ENCODE measurements at regions not wholly inside any gene's neighbourhood (a gene's known extent, or its start where the extent isn't known, plus 50 kb on each side); places are given as distances from the start of the nearest gene placed in this dataset.

DNA sequence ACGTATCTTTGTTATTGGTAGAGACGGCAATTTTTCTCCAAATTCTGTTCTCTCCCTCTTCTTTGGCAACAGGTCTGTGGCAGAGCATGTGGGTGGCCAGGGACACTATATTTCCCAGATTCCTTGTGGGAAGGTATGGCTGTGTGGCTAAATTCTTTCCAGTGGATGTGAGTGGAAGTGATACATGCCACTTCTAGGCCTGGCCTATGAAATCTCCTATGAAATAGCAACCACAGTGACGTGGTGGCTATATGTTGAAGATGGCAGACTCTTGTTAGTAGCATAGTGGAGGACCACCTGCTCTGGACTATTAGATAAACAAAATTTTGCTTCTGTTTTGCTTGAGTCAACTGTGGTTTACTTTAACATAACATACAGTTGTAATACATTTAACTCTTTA, 243.3 kb downstream of the IL20RB start:
- H3K79me2 ChIP-seq (ENCODE audit: insufficient read depth, low read depth, low read length): no peaks in the 10 kb centered on the region
- CTCF ChIA-PET (ENCODE audit: unreplicated experiment): no interaction called here
- H3K9me2 ChIP-seq (ENCODE audit: insufficient read depth, low read length): no peaks in the 10 kb centered on the region
- H3K36me3 ChIP-seq (ENCODE audit: insufficient read depth, low read length): no peaks in the 10 kb centered on the region
- no peaks in the 10 kb centered on the region for H4K20me1 ChIP-seq (ENCODE audit: insufficient read depth, low read length)
- POLR2A ChIA-PET: no interaction called here
- no peak overlapping the region for H2AFZ ChIP-seq (ENCODE audit: low read length)
- H3K4me2 ChIP-seq (ENCODE audit: low read length): no peak overlapping the region
- no peak overlapping the region for H3K27ac ChIP-seq (ENCODE audit: low read depth, low read length, poor library complexity, severe bottlenecking)
- H3K9me3 ChIP-seq (ENCODE audit: low read length): no peaks in the 10 kb centered on the region
- DNase-seq (ENCODE audit: low spot score): no peak
- H3K4me3 ChIP-seq (ENCODE audit: low read depth, low read length, poor library complexity, severe bottlenecking): no peak overlapping the region
- BruUV-seq (replicated peaks): no TSS peak
- H3K4me1 ChIP-seq (ENCODE audit: insufficient read depth, low read length, poor library complexity, severe bottlenecking): no peaks in the 10 kb centered on the region
- intact Hi-C loops (cut with micrococcal nuclease; ENCODE audit: unreplicated experiment): no loop called here
- TF ChIP-seq, protein P1, sequence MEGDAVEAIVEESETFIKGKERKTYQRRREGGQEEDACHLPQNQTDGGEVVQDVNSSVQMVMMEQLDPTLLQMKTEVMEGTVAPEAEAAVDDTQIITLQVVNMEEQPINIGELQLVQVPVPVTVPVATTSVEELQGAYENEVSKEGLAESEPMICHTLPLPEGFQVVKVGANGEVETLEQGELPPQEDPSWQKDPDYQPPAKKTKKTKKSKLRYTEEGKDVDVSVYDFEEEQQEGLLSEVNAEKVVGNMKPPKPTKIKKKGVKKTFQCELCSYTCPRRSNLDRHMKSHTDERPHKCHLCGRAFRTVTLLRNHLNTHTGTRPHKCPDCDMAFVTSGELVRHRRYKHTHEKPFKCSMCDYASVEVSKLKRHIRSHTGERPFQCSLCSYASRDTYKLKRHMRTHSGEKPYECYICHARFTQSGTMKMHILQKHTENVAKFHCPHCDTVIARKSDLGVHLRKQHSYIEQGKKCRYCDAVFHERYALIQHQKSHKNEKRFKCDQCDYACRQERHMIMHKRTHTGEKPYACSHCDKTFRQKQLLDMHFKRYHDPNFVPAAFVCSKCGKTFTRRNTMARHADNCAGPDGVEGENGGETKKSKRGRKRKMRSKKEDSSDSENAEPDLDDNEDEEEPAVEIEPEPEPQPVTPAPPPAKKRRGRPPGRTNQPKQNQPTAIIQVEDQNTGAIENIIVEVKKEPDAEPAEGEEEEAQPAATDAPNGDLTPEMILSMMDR (conservative IDR thresholded peaks at IDR 0.05; ENCODE audit: low read length): no peak
- no peak for TF ChIP-seq EZH2phosphoT487 (IDR thresholded peaks at IDR 0.05; ENCODE audit: borderline replicate concordance, low read depth, low read length)

DNA sequence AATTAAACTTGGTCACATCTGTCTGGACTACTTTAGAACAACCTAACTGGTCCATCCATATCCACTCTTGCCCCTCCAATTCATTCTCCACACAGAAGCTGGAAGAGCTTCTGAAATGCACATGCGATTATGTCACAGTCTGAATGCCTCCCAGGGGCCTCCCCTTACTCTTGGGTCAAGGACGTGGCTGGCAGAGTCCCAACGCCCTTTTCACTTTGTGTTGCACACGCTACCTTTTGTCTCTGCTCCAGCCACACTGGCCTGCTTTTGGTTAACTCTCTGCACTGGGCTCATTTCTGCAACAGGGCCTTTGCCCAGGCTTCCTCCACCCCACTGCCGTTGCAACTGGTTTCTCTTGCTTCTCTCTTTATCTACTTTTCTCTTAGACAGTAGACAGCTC, 245.2 kb downstream of the IL20RB start:
- BruUV-seq (replicated peaks): no TSS peak
- H3K4me3 ChIP-seq (ENCODE audit: low read depth, low read length, poor library complexity, severe bottlenecking): no peak overlapping the region
- no peaks in the 10 kb centered on the region for H3K9me2 ChIP-seq (ENCODE audit: insufficient read depth, low read length)
- POLR2A ChIA-PET: no interaction called here
- no peaks in the 10 kb centered on the region for H3K4me1 ChIP-seq (ENCODE audit: insufficient read depth, low read length, poor library complexity, severe bottlenecking)
- H3K27ac ChIP-seq (ENCODE audit: low read depth, low read length, poor library complexity, severe bottlenecking): no peak overlapping the region
- CTCF ChIA-PET (ENCODE audit: unreplicated experiment): no interaction called here
- no peak overlapping the region for H3K4me2 ChIP-seq (ENCODE audit: low read length)
- no peaks in the 10 kb centered on the region for H3K36me3 ChIP-seq (ENCODE audit: insufficient read depth, low read length)
- no peaks in the 10 kb centered on the region for H3K9me3 ChIP-seq (ENCODE audit: low read length)
- no peak for DNase-seq (ENCODE audit: low spot score)
- no peak for TF ChIP-seq EZH2phosphoT487 (IDR thresholded peaks at IDR 0.05; ENCODE audit: borderline replicate concordance, low read depth, low read length)
- TF ChIP-seq, protein P1 (conservative IDR thresholded peaks at IDR 0.05; ENCODE audit: low read length): no peak
- intact Hi-C loops (cut with micrococcal nuclease; ENCODE audit: unreplicated experiment): no loop called here
- H2AFZ ChIP-seq (ENCODE audit: low read length): no peak overlapping the region
- no peaks in the 10 kb centered on the region for H4K20me1 ChIP-seq (ENCODE audit: insufficient read depth, low read length)
- no peaks in the 10 kb centered on the region for H3K79me2 ChIP-seq (ENCODE audit: insufficient read depth, low read depth, low read length)

DNA sequence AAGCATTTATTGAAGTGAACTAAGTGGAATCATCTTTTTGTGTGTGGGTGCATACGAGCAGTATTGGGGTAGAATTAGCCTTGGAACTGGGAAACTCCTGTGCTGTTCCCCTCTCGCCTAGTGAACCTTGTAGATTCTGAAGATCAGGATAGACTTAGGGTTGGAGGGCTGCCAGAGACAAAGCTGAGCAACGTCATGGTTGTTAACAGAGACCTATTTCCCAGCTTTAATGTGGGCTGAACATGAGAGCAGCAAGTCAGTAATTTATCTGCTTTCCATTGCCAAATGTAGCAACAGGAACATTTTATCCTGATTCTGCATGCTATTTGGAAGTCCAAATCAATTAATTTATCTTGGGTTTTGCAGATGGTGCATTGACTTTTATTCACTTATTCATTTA, 246.6 kb downstream of the IL20RB start:
- no peak for TF ChIP-seq EZH2phosphoT487 (IDR thresholded peaks at IDR 0.05; ENCODE audit: borderline replicate concordance, low read depth, low read length)
- TF ChIP-seq, protein P1 (conservative IDR thresholded peaks at IDR 0.05; ENCODE audit: low read length): no peak
- no peak for DNase-seq (ENCODE audit: low spot score)
- no peaks in the 10 kb centered on the region for H4K20me1 ChIP-seq (ENCODE audit: insufficient read depth, low read length)
- no TSS peak for BruUV-seq (replicated peaks)
- H3K4me2 ChIP-seq (ENCODE audit: low read length): no peak overlapping the region
- CTCF ChIA-PET (ENCODE audit: unreplicated experiment): no interaction called here
- no peak overlapping the region for H2AFZ ChIP-seq (ENCODE audit: low read length)
- no peaks in the 10 kb centered on the region for H3K36me3 ChIP-seq (ENCODE audit: insufficient read depth, low read length)
- no peak overlapping the region for H3K4me3 ChIP-seq (ENCODE audit: low read depth, low read length, poor library complexity, severe bottlenecking)
- H3K4me1 ChIP-seq (ENCODE audit: insufficient read depth, low read length, poor library complexity, severe bottlenecking): no peaks in the 10 kb centered on the region
- POLR2A ChIA-PET: no interaction called here
- no peaks in the 10 kb centered on the region for H3K79me2 ChIP-seq (ENCODE audit: insufficient read depth, low read depth, low read length)
- no peak overlapping the region for H3K27ac ChIP-seq (ENCODE audit: low read depth, low read length, poor library complexity, severe bottlenecking)
- no peaks in the 10 kb centered on the region for H3K9me2 ChIP-seq (ENCODE audit: insufficient read depth, low read length)
- no peaks in the 10 kb centered on the region for H3K9me3 ChIP-seq (ENCODE audit: low read length)
- intact Hi-C loops (cut with micrococcal nuclease; ENCODE audit: unreplicated experiment): no loop called here
